ENCODE measurements at regions not wholly inside any gene's neighbourhood (a gene's known extent, or its start where the extent isn't known, plus 50 kb on each side); places are given as distances from the start of the nearest gene placed in this dataset.

GRCh38 chr2:155645791-155646190, 686.7 kb downstream of the NR4A2 start:
- Histone ChIP-seq H3K4me3 (no peak overlapping the region), H3K4me1 (ENCODE audit: insufficient read depth) (no peaks in the 10 kb centered on the region), H3K27ac (no peak overlapping the region), H3K36me3 (no peaks in the 10 kb centered on the region), H3K27me3 (no peaks in the 10 kb centered on the region), H3K9me3 (no peaks in the 10 kb centered on the region)
- no peak for DNase-seq
- TF ChIP-seq CTCF (IDR thresholded peaks at IDR 0.05) (no peak), EP300 (IDR thresholded peaks at IDR 0.05) (no peak), POLR2A (IDR thresholded peaks at IDR 0.05) (no peak)
- intact Hi-C loops (cut with DNase I) = no loop called here

GRCh38 chr2:155643056-155643775, 689.3 kb downstream of the NR4A2 start:
- Histone ChIP-seq H3K27me3 (no peaks in the 10 kb centered on the region), H3K27ac (no peak overlapping the region), H3K9me3 (no peaks in the 10 kb centered on the region), H3K4me1 (ENCODE audit: insufficient read depth) (no peaks in the 10 kb centered on the region), H3K36me3 (no peaks in the 10 kb centered on the region), H3K4me3 (no peak overlapping the region)
- DNase-seq = no peak
- intact Hi-C loops (cut with DNase I) = no loop called here
- no peak for TF ChIP-seq POLR2A (IDR thresholded peaks at IDR 0.05)
- WGBS, 3 donors = 71 to 82% (median 74%) methylated on average over 2 of the region's 2 CpGs

GRCh38 chr2:155633887-155634570, 698.5 kb downstream of the NR4A2 start:
- H3K27ac ChIP-seq = no peak overlapping the region
- WGBS, 3 donors = 30 to 50% (median 33%) methylated on average over 4 of the region's 4 CpGs
- H3K27me3 ChIP-seq = peaks cover 3% of the 10 kb centered on the region
- TF ChIP-seq CTCF (IDR thresholded peaks at IDR 0.05) = no peak
- no peak for TF ChIP-seq POLR2A (IDR thresholded peaks at IDR 0.05)
- no peak for TF ChIP-seq EP300 (IDR thresholded peaks at IDR 0.05)
- no peaks in the 10 kb centered on the region for H3K9me3 ChIP-seq
- no peak for DNase-seq
- no peaks in the 10 kb centered on the region for H3K4me1 ChIP-seq (ENCODE audit: insufficient read depth)
- intact Hi-C loops (cut with DNase I) = no loop called here
- no peaks in the 10 kb centered on the region for H3K36me3 ChIP-seq
- H3K4me3 ChIP-seq = no peak overlapping the region

- no peak for DNase-seq
- WGBS, 3 donors = 21 to 37% (median 31%) methylated on average over 4 of the region's 4 CpGs
- intact Hi-C loops (cut with DNase I) = no loop called here
Measured at GRCh38 chr2:155633060-155633839, 699.3 kb downstream of the NR4A2 start.

More at GRCh38 chr2:155633060-155633839, 699.3 kb downstream of the NR4A2 start:
- Histone ChIP-seq H3K4me1 (ENCODE audit: insufficient read depth) (no peaks in the 10 kb centered on the region), H3K36me3 (no peaks in the 10 kb centered on the region), H3K27ac (no peak overlapping the region), H3K27me3 (peaks cover 3% of the 10 kb centered on the region), H3K4me3 (no peak overlapping the region), H3K9me3 (no peaks in the 10 kb centered on the region)
- TF ChIP-seq EP300 (IDR thresholded peaks at IDR 0.05) = no peak
- no peak for TF ChIP-seq CTCF (IDR thresholded peaks at IDR 0.05)
- TF ChIP-seq POLR2A (IDR thresholded peaks at IDR 0.05) = no peak

Measured in ovary (tissue), 7 donors.